GM19372 (cell line): ENCODE measurements at regions not wholly inside any gene's neighbourhood (a gene's known extent, or its start where the extent isn't known, plus 50 kb on each side); places are given as distances from the start of the nearest gene placed in this dataset.
"Not testable (repeated sequence)": the region's sequence is repeated elsewhere in the genome, so short reads cannot be mapped to it uniquely, and the experiment has no call there.

Experiments
- ATAC-seq: cut with Tn5 transposase; IDR thresholded peaks from one replicate; pipeline ENCODE4 v1.9.1; 2021; ENCODE audit warnings: mild to moderate bottlenecking, low read depth, moderate library complexity; ENCODE audit not compliant: unreplicated experiment

- ATAC-seq: not testable (repeated sequence)
These were observed 452.9 kb upstream of the SPTLC3 start for GRCh38 chr20:12555849-12556248.

GRCh38 chr20:12557224-12557623 is 451.5 kb upstream of the SPTLC3 start:
- no peak for ATAC-seq

GRCh38 chr20:12564979-12565378 is 443.8 kb upstream of the SPTLC3 start:
- no peak for ATAC-seq

GRCh38 chr20:12566596-12566995 is 442.2 kb upstream of the SPTLC3 start:
- ATAC-seq: no peak

GRCh38 chr20:12570371-12570770 is 438.4 kb upstream of the SPTLC3 start:
- ATAC-seq: no peak

- ATAC-seq: no peak
These were observed 435.3 kb upstream of the SPTLC3 start for GRCh38 chr20:12573442-12573841.

- no peak for ATAC-seq
These were observed 433.2 kb upstream of the SPTLC3 start for GRCh38 chr20:12575352-12576095.

GRCh38 chr20:12577213-12577612 is 431.6 kb upstream of the SPTLC3 start:
- no peak for ATAC-seq

- ATAC-seq: no peak
These were observed 427.0 kb upstream of the SPTLC3 start for GRCh38 chr20:12581644-12582289.

GRCh38 chr20:12582710-12583109 is 426.1 kb upstream of the SPTLC3 start:
- ATAC-seq: not testable (repeated sequence)

GRCh38 chr20:12591949-12592470 is 416.8 kb upstream of the SPTLC3 start:
- ATAC-seq: no peak

- ATAC-seq: no peak
These were observed 416.0 kb upstream of the SPTLC3 start for GRCh38 chr20:12592756-12593155.

- ATAC-seq: no peak
These were observed 415.4 kb upstream of the SPTLC3 start for GRCh38 chr20:12593342-12593873.

GRCh38 chr20:12594410-12595088 is 414.2 kb upstream of the SPTLC3 start:
- no peak for ATAC-seq

- no peak for ATAC-seq
These were observed 412.9 kb upstream of the SPTLC3 start for GRCh38 chr20:12595841-12596240.

- no peak for ATAC-seq
These were observed 411.9 kb upstream of the SPTLC3 start for GRCh38 chr20:12596863-12597262.

GRCh38 chr20:12597551-12597950 is 411.2 kb upstream of the SPTLC3 start:
- no peak for ATAC-seq

GRCh38 chr20:12598894-12599293 is 409.9 kb upstream of the SPTLC3 start:
- ATAC-seq: no peak

GRCh38 chr20:12599494-12599893 is 409.3 kb upstream of the SPTLC3 start:
- ATAC-seq: no peak

- no peak for ATAC-seq
These were observed 403.0 kb upstream of the SPTLC3 start for GRCh38 chr20:12605751-12606150.

GRCh38 chr20:12610871-12611270 is 397.9 kb upstream of the SPTLC3 start:
- no peak for ATAC-seq
